Skin epidermis (tissue), 12 donors: ENCODE measurements at regions not wholly inside any gene's neighbourhood (a gene's known extent, or its start where the extent isn't known, plus 50 kb on each side); places are given as distances from the start of the nearest gene placed in this dataset.

ENCODE experiments used
- H3K27ac ChIP-seq, 21 experiments: fragments of 200-600 bp; sonication (generic) in 11 of 21; one replicate each; pipeline ENCODE4 v1.5.0; 2020; ENCODE audit warnings: mild to moderate bottlenecking in 3 of 21, inconsistent platforms in 2 of 21, moderate library complexity in 2 of 21
- H3K4me3 ChIP-seq, 7 experiments: fragments of 200-600 bp; sonication (generic) in 2 of 7; one replicate each; pipeline ENCODE4 v1.5.0; 2020; ENCODE audit warnings: inconsistent platforms in 2 of 7, mild to moderate bottlenecking in 2 of 7, moderate library complexity in 1 of 7

DNA sequence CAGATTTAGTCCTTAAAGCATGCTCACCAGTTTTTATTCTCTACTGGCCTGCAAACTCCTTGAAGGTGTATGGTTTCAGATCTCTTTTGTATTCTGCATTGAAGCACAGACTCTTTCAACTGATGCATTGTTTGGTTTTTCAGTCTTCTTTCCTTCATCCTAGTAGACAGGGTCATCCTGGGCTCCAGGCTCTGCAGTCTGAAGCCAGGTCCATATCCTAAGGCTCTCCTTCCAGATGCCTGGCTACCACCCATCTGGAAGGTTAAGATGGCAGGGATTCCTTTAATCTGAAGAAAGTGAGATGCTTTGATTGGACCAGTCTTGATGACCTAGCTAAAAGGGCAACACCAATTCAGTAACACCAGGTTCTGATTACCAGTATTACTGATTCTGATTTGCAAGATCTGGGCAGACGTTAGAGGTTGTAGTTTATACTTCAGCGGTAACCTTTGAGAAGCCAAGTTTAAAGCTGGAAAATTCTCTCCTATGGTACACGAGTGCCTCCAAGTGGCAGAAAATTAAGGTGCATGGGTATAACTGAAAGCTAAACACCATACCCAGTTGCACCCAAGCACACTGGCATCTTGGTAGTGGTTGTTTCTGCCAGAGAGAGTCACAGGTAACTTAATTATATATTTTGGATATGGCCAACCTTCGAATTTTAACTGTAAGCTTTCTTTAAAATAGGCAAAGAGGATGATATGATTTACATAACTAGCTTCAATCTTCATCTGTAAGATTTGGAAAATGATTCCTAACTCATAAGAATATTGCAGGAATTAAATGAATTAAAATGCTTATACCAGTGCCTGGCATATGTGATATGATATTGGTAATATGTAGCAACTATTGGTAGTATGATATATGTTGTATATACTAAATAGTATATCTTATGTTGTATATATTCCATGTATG lies 1651.9 kb upstream of the MIR17HG start:
- H3K4me3 ChIP-seq = no peak overlapping the region

GRCh38 chr13:89701913-89702312 lies 1645.6 kb upstream of the MIR17HG start:
- Histone ChIP-seq H3K27ac (no peak overlapping the region), H3K4me3 (no peak overlapping the region)

More for the DNA sequence above, 1651.9 kb upstream of the MIR17HG start:
- no peak overlapping the region for H3K27ac ChIP-seq

DNA sequence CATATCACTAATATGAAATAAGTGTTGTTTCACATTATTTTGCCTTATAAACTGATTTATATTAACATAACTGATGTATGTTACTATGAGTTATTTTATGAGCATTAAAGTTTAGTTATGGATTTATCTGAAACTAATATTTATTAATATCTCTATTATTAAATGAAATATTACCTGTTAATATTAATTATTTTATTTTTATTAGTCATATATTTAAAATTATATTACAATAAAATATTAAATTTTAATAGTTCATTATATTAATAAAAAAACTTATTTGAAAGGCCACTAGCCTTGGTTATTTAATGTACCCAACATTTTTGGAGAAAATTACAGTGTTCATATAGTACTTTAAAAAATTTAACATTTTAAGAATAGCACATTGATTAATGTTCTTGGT lies 1643.4 kb upstream of the MIR17HG start:
- H3K27ac ChIP-seq = no peak overlapping the region
- no peak overlapping the region for H3K4me3 ChIP-seq

DNA sequence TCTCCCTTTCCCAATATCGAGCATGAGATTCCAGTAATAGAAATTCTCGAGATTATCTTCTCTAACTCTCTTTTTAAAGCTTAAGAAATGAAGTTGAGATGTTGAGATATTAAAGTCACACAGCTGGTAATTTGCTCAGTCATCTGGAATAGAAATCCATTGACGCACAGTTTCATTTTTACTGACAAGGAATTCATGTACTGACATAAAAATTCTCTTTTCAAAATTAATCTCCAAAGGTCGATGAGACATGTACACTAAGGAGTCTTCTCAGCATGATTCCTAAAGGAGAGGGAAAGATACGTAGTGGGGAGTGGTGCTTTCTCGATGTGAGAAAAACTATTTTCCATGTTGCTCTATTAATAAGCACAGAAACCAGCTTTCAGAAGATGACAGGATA lies 1639.5 kb upstream of the MIR17HG start:
- Histone ChIP-seq H3K4me3 (no peak overlapping the region), H3K27ac (no peak overlapping the region)

DNA sequence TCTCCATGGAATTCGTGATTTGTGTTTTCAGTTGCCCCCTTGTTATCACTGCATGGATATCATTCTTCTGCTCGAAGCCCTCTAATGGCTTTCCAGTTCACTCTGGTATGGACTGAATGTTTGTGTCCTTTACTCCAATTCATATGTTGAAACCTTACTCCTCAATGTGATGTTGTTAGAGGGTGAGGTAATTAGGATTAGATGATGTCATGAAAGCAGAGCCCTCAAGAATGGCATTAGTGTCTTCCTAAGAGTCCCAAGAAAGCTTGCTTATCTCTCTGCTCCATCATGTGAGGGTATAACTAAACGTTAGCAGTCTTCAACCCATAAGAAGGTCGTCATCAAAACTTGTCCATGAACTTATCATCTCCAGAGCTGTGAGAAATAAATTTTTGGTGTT lies 1626.3 kb upstream of the MIR17HG start:
- H3K27ac ChIP-seq = no peak overlapping the region
- H3K4me3 ChIP-seq = no peak overlapping the region

GRCh38 chr13:89726690-89727435 lies 1620.6 kb upstream of the MIR17HG start:
- no peak overlapping the region for H3K27ac ChIP-seq
- H3K4me3 ChIP-seq = no peak overlapping the region

GRCh38 chr13:89733829-89734228 lies 1613.7 kb upstream of the MIR17HG start:
- no peak overlapping the region for H3K27ac ChIP-seq
- no peak overlapping the region for H3K4me3 ChIP-seq

- Histone ChIP-seq H3K4me3 (no peak overlapping the region), H3K27ac (no peak overlapping the region)
These were observed 1610.4 kb upstream of the MIR17HG start for GRCh38 chr13:89737051-89737450.

DNA sequence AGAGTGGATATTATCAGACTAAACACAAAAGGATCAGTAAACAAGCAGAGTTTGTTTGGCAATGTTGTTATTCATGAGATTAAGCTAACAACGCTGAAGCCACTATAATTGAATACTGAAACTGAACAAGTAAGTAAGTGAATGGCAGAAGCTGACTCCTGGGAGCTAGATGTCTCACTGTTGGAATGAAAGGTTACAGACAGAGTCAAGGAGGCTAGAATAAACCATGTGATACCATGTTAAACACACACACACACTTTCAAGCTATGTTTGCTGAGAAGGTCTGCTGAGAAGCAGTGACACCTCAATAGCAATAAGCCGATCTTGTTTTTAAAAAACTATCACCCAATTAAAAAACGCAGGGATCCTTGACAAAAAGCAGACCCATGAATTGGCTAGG lies 1609.4 kb upstream of the MIR17HG start:
- Histone ChIP-seq H3K4me3 (no peak overlapping the region), H3K27ac (no peak overlapping the region)

DNA sequence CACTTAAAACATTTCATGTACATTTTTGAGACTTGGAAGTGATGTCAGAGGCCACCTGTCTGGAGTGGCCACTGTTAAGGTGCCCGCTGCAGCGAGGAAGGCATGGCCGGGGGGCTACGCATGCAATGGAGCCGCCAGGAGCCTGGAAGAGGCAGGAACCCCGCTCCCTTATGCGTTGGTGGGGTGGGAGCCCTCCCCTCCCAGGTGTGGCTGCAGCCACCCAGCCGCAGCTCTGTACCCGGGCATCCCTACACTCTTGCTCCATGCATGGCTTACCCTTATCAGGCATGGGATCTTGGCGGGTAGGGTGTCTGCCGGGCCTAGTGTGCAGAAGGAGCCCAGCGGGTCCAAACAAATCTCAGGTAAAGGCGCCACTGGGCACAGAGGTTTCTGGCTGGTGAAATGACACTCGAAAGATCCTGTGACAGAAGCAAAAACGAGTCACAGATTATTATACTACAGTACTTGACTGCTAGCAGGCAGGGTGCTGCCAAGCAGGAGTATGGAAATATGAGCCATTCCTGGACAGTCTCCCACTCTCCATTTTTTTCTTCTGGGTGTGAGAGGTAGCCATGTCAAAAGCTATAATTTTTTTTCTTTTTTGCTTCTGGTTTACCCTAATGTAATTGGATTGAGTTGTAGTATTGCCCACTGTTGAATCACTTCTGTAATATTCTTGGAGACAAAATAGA lies 1606.3 kb upstream of the MIR17HG start:
- Histone ChIP-seq H3K4me3 (no peak overlapping the region), H3K27ac (no peak overlapping the region)

DNA sequence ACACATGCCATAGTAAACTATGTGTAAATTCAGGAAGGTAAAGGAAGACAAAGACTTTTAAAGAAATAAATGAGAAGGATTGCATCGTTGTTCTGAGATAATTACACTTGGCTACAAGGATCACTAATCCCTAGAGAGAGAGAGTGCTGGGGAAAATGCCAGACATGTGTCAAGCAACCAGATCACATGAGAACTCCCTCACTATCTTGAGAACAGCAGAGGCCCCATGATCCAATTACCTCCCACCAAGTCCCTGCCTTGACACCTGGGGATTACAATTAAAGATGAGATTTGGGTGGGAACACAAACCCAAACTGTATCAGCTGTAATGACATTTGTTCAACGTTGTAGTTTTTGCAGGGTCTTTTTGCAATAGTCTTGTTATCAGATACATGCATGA lies 1600.9 kb upstream of the MIR17HG start:
- Histone ChIP-seq H3K27ac (no peak overlapping the region), H3K4me3 (no peak overlapping the region)

GRCh38 chr13:89748716-89749115 lies 1598.8 kb upstream of the MIR17HG start:
- Histone ChIP-seq H3K4me3 (no peak overlapping the region), H3K27ac (no peak overlapping the region)

- no peak overlapping the region for H3K27ac ChIP-seq
- no peak overlapping the region for H3K4me3 ChIP-seq
These were observed 1597.6 kb upstream of the MIR17HG start for GRCh38 chr13:89749888-89750287.

DNA sequence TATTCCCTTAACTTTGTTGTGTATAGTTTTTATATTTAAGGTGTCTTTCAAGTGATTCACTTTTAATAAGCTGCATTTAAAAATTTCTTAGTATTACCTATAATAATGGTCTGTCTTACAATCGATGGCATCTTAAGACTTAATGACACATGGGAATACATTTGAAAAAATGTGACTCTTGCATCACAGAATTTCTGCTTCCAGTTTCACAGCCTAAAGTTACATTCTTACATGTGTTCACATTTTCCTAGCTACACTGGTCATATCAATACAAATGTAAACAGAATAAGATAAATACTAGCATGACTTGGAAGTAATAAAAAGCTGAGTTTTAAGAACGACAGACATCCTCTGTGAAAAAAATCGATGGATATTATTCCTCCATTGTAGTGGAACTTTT lies 1597.1 kb upstream of the MIR17HG start:
- no peak overlapping the region for H3K27ac ChIP-seq

GRCh38 chr13:89751432-89751930 lies 1596.0 kb upstream of the MIR17HG start:
- H3K4me3 ChIP-seq = no peak overlapping the region
- no peak overlapping the region for H3K27ac ChIP-seq

More for the DNA sequence above, 1597.1 kb upstream of the MIR17HG start:
- no peak overlapping the region for H3K4me3 ChIP-seq

GRCh38 chr13:89752394-89752793 lies 1595.1 kb upstream of the MIR17HG start:
- Histone ChIP-seq H3K4me3 (no peak overlapping the region), H3K27ac (no peak overlapping the region)

DNA sequence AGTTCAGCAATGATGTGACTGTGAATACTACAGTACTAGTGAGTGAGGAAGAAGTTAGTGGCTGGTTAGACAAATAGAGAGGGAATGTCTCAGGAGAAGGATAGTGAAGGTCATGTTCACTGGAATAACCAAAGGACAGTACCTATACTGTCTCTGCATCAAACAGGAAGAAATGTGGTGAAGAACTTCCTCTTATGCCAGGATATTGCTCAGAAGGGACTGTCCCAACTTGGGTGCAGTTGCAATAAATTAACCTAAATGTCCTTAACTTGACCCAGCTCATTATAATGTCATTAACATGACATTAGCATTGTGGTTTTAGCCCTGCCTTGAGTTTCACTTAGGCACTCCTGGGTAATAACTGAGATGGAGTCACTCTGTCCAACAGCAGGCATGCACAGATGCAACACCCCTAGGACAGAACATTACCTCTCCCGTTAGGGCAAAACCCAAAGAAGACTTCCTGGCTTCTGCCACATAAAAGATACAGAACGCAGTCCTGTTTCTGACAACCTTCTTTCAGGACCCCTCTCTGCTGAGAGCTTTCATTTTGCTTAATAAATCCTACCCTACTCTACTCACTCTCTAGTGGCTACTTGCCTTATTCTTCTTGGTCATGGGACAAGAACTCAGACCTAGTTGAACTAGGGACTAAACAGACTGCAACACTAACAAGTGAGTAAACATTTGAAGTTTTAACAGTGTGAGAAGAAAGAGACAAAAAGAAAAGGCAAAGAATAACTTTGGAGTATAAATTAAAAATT lies 1591.6 kb upstream of the MIR17HG start:
- H3K27ac ChIP-seq = no peak overlapping the region
- H3K4me3 ChIP-seq = no peak overlapping the region

GRCh38 chr13:89763005-89763404 lies 1584.5 kb upstream of the MIR17HG start:
- H3K4me3 ChIP-seq = no peak overlapping the region
- H3K27ac ChIP-seq = no peak overlapping the region

DNA sequence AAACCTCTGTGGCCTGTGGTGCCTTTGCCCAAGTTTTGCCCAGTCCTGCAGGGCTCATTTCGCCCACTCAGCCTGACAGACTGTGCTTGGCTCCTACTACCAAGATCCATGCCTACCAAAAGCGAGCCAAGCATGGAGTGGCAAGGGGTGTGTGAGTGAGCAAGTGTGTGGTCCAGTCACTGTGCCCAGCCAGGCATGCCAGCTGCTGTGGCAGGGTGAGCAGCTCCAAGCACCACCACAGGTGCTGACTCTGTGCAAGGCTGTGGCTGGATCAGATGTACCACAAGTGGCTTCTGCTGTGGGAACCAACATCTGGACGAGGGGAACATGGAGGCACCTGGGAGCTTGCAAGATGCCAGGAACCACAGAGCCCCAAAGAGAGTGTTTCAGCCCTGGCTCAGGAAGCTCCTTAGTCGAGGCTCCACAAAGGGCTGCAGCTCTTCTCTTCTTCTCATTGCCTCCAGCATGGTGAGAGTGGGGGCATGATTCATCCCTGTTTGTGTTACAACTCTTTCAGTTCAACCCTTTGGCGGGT lies 1564.2 kb upstream of the MIR17HG start:
- H3K4me3 ChIP-seq = no peak overlapping the region
- H3K27ac ChIP-seq = no peak overlapping the region
